ENCODE measurements at regions not wholly inside any gene's neighbourhood (a gene's known extent, or its start where the extent isn't known, plus 50 kb on each side); places are given as distances from the start of the nearest gene placed in this dataset.

GRCh38 chr2:20106746-20107145 lies 55.3 kb upstream of the LAPTM4A start:
- peak; percentile 19 for TF ChIP-seq CTCF (IDR thresholded peaks at IDR 0.05; ENCODE audit: low read depth, low read length, missing control alignments)
- H3K4me3 ChIP-seq (replicated peaks; ENCODE audit: low read depth, low read length), result no peak overlapping the region
- no peak for DNase-seq (ENCODE audit: extremely low read depth, low read depth)

- no peak overlapping the region for H3K4me3 ChIP-seq (replicated peaks; ENCODE audit: low read depth, low read length)
- DNase-seq (ENCODE audit: extremely low read depth, low read depth), result no peak
- TF ChIP-seq CTCF (IDR thresholded peaks at IDR 0.05; ENCODE audit: low read depth, low read length, missing control alignments), result no peak
Observed at GRCh38 chr2:20104900-20105545, 53.6 kb upstream of the LAPTM4A start.

GRCh38 chr2:20103530-20103929 lies 52.1 kb upstream of the LAPTM4A start:
- TF ChIP-seq CTCF (IDR thresholded peaks at IDR 0.05; ENCODE audit: low read depth, low read length, missing control alignments), result peak; percentile 11
- DNase-seq (ENCODE audit: extremely low read depth, low read depth), result no peak
- no peak overlapping the region for H3K4me3 ChIP-seq (replicated peaks; ENCODE audit: low read depth, low read length)

Data from HFF-Myc (cell line).